WTC11 (cell line): ENCODE measurements at regions not wholly inside any gene's neighbourhood (a gene's known extent, or its start where the extent isn't known, plus 50 kb on each side); places are given as distances from the start of the nearest gene placed in this dataset.

Source experiments
- ATF1 ChIP-seq: sonication (generic); formaldehyde crosslinking; IDR thresholded peaks from 2 replicates; pipeline ENCODE4 v1.8.1; 2023; ENCODE audit warnings: mild to moderate bottlenecking, moderate library complexity, missing genetic modification reagents
- ETV6 ChIP-seq: sonication (generic); formaldehyde crosslinking; IDR thresholded peaks from 2 replicates; pipeline ENCODE4 v1.8.1; 2022; ENCODE audit warnings: mild to moderate bottlenecking, missing genetic modification reagents
- IRF2 ChIP-seq: sonication (generic); formaldehyde crosslinking; IDR thresholded peaks from 2 replicates; pipeline ENCODE4 v1.8.0; 2022; ENCODE audit warnings: low read depth, missing genetic modification reagents, borderline replicate concordance
- JUN ChIP-seq: sonication (generic); formaldehyde crosslinking; IDR thresholded peaks from 2 replicates; pipeline ENCODE4 v1.8.0; 2023; ENCODE audit warnings: mild to moderate bottlenecking, missing genetic modification reagents
- NR2C2 ChIP-seq: sonication (generic); formaldehyde crosslinking; IDR thresholded peaks from 2 replicates; pipeline ENCODE4 v1.8.0; 2022; ENCODE audit warnings: mild to moderate bottlenecking, missing genetic modification reagents
- SP1 ChIP-seq: sonication (generic); formaldehyde crosslinking; conservative IDR thresholded peaks from 2 replicates; pipeline ENCODE4 v1.8.1; 2022; ENCODE audit warnings: missing genetic modification reagents
- ZNF121 ChIP-seq: sonication (generic); formaldehyde crosslinking; IDR thresholded peaks from 2 replicates; pipeline ENCODE4 v1.8.0; 2023; ENCODE audit warnings: missing genetic modification reagents
- TF ChIP-seq, protein P1 (sequence below): fragments of 200-600 bp; IDR thresholded peaks from 2 replicates; pipeline ENCODE4 v1.8.0; 2022; ENCODE audit warnings: antibody characterized with exemption
- TF ChIP-seq, protein P2 (sequence below): sonication (generic); formaldehyde crosslinking; IDR thresholded peaks from 2 replicates; pipeline ENCODE4 v1.8.0; 2022; ENCODE audit warnings: mild to moderate bottlenecking, missing genetic modification reagents
- TF ChIP-seq, protein P3 (sequence below): sonication (generic); formaldehyde crosslinking; IDR thresholded peaks from 2 replicates; pipeline ENCODE4 v1.8.1; 2022; ENCODE audit warnings: missing genetic modification reagents, borderline replicate concordance
- TF ChIP-seq, protein P4 (sequence below): sonication (generic); formaldehyde crosslinking; IDR thresholded peaks from 2 replicates; pipeline ENCODE4 v1.8.1; 2023; ENCODE audit warnings: mild to moderate bottlenecking, moderate library complexity, missing genetic modification reagents
- TF ChIP-seq, protein P5 (sequence below): sonication (generic); formaldehyde crosslinking; conservative IDR thresholded peaks from 2 replicates; pipeline ENCODE4 v1.8.1; 2023; ENCODE audit warnings: mild to moderate bottlenecking, low read depth, missing genetic modification reagents, moderate library complexity
- TF ChIP-seq, protein P6 (sequence below): sonication (generic); formaldehyde crosslinking; IDR thresholded peaks from 2 replicates; pipeline ENCODE4 v1.8.0; 2022; ENCODE audit warnings: mild to moderate bottlenecking, missing genetic modification reagents

DNA sequence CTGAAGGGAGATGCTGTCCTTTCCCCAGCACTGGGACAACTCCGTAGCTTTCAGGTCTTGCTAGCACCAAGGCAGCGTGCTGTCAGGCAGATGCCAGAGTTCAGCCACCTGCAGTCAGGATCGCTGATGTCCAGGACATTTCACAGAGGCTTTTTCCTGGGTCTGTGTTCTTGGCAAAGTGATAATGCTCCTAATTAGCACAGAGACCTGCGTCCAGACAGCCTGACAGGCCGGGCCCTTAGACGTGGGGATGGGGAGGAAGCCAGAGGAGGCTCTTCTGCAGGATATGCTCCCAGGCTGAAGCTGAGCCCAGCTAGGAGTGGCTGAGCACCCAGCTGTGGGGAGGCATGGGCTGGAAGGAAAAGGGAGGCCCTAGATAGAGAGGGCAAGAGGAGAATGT lies 82.5 kb upstream of the TBX20 start:
- no peak for TF ChIP-seq JUN (CRISPR knock-in tag)
- no peak for TF ChIP-seq ETV6 (CRISPR knock-in tag)
- TF ChIP-seq, protein P1, sequence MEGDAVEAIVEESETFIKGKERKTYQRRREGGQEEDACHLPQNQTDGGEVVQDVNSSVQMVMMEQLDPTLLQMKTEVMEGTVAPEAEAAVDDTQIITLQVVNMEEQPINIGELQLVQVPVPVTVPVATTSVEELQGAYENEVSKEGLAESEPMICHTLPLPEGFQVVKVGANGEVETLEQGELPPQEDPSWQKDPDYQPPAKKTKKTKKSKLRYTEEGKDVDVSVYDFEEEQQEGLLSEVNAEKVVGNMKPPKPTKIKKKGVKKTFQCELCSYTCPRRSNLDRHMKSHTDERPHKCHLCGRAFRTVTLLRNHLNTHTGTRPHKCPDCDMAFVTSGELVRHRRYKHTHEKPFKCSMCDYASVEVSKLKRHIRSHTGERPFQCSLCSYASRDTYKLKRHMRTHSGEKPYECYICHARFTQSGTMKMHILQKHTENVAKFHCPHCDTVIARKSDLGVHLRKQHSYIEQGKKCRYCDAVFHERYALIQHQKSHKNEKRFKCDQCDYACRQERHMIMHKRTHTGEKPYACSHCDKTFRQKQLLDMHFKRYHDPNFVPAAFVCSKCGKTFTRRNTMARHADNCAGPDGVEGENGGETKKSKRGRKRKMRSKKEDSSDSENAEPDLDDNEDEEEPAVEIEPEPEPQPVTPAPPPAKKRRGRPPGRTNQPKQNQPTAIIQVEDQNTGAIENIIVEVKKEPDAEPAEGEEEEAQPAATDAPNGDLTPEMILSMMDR, result no peak
- TF ChIP-seq SP1 (CRISPR knock-in tag), result no peak
- TF ChIP-seq, protein P2, sequence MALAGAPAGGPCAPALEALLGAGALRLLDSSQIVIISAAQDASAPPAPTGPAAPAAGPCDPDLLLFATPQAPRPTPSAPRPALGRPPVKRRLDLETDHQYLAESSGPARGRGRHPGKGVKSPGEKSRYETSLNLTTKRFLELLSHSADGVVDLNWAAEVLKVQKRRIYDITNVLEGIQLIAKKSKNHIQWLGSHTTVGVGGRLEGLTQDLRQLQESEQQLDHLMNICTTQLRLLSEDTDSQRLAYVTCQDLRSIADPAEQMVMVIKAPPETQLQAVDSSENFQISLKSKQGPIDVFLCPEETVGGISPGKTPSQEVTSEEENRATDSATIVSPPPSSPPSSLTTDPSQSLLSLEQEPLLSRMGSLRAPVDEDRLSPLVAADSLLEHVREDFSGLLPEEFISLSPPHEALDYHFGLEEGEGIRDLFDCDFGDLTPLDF (CRISPR knock-in tag), result no peak
- TF ChIP-seq NR2C2, result no peak
- TF ChIP-seq, protein P3, sequence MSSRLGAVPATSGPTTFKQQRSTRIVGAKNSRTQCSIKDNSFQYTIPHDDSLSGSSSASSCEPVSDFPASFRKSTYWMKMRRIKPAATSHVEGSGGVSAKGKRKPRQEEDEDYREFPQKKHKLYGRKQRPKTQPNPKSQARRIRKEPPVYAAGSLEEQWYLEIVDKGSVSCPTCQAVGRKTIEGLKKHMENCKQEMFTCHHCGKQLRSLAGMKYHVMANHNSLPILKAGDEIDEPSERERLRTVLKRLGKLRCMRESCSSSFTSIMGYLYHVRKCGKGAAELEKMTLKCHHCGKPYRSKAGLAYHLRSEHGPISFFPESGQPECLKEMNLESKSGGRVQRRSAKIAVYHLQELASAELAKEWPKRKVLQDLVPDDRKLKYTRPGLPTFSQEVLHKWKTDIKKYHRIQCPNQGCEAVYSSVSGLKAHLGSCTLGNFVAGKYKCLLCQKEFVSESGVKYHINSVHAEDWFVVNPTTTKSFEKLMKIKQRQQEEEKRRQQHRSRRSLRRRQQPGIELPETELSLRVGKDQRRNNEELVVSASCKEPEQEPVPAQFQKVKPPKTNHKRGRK (CRISPR knock-in tag), result no peak
- TF ChIP-seq, protein P4, sequence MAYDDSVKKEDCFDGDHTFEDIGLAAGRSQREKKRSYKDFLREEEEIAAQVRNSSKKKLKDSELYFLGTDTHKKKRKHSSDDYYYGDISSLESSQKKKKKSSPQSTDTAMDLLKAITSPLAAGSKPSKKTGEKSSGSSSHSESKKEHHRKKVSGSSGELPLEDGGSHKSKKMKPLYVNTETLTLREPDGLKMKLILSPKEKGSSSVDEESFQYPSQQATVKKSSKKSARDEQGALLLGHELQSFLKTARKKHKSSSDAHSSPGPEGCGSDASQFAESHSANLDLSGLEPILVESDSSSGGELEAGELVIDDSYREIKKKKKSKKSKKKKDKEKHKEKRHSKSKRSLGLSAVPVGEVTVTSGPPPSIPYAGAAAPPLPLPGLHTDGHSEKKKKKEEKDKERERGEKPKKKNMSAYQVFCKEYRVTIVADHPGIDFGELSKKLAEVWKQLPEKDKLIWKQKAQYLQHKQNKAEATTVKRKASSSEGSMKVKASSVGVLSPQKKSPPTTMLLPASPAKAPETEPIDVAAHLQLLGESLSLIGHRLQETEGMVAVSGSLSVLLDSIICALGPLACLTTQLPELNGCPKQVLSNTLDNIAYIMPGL (CRISPR knock-in tag), result no peak
- TF ChIP-seq ZNF121, result no peak
- TF ChIP-seq, protein P5, sequence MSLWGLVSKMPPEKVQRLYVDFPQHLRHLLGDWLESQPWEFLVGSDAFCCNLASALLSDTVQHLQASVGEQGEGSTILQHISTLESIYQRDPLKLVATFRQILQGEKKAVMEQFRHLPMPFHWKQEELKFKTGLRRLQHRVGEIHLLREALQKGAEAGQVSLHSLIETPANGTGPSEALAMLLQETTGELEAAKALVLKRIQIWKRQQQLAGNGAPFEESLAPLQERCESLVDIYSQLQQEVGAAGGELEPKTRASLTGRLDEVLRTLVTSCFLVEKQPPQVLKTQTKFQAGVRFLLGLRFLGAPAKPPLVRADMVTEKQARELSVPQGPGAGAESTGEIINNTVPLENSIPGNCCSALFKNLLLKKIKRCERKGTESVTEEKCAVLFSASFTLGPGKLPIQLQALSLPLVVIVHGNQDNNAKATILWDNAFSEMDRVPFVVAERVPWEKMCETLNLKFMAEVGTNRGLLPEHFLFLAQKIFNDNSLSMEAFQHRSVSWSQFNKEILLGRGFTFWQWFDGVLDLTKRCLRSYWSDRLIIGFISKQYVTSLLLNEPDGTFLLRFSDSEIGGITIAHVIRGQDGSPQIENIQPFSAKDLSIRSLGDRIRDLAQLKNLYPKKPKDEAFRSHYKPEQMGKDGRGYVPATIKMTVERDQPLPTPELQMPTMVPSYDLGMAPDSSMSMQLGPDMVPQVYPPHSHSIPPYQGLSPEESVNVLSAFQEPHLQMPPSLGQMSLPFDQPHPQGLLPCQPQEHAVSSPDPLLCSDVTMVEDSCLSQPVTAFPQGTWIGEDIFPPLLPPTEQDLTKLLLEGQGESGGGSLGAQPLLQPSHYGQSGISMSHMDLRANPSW (CRISPR knock-in tag), result no peak
- TF ChIP-seq, protein P6, sequence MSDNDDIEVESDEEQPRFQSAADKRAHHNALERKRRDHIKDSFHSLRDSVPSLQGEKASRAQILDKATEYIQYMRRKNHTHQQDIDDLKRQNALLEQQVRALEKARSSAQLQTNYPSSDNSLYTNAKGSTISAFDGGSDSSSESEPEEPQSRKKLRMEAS (CRISPR knock-in tag), result no peak
- no peak for TF ChIP-seq IRF2 (CRISPR knock-in tag)
- no peak for TF ChIP-seq ATF1 (CRISPR knock-in tag)
